ENCODE measurements at regions not wholly inside any gene's neighbourhood (a gene's known extent, or its start where the extent isn't known, plus 50 kb on each side); places are given as distances from the start of the nearest gene placed in this dataset.
"Not testable (repeated sequence)": the region's sequence is repeated elsewhere in the genome, so short reads cannot be mapped to it uniquely, and the experiment has no call there.

GRCh38 chr3:27553886-27554540 lies 69.8 kb upstream of the SLC4A7 start:
- DNase-seq: no peak

DNA sequence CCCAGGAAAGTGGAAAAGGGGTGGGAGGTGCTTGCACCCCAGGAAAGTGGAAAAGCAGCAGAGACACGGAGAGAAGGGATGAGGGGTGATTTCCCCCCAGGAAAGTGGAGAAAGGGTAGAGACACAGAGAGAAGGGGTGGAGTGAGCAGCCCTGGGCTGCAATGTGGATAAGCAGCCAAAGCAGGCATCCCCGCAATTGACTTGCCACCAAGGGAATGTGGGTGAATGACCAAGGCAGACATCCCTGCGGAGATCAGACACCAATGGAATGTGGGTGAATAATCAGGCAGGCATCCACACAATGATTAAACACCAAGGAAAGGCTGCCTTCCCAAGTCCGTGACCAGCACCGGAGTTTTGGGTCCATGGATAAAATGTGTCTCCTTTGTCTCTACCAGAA lies 68.5 kb upstream of the SLC4A7 start:
- not testable (repeated sequence) for DNase-seq

GRCh38 chr3:27551413-27551812 lies 67.2 kb upstream of the SLC4A7 start:
- DNase-seq: not testable (repeated sequence)

DNA sequence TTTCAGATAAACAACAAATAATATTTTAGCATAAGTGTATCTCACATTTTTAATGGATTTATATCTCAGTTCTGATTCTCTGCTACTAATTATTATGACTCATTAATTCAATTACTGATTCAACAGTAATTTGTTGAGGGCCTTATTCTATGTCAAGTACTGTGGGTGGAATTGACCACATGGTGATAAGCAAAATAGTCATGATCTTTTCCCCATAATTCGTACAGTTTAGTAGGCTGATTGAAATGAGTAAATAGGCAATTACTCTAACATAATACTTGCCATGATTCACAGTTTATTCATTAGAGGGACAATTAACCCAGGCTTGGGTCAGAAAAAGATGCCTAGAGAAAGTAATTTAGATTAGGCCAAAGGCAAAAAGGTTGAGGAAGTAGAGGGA lies 60.9 kb upstream of the SLC4A7 start:
- no peak for DNase-seq

DNA sequence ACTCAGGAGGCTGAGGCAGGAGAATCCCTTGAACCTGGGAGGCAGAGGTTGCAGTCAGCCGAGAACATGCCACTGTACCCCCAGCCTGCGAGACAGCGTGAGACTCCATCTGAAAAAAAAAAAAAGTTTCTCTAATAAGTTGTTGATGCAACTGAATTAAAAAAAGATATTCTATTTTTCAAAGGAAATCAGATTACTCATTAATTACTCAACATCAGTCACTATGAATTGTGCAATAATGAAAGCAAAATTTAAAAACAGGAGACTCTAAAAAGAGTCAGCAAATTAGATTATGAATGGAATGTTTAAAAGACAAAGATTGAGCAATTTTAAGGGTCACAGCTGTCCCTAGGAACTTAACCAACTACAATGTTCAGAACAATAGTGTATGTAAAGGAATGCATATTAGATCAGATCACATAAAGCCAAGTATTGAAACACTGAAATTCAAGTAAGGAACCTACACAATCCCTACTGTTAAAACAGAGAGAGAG lies 60.2 kb upstream of the SLC4A7 start:
- DNase-seq: no peak

DNA sequence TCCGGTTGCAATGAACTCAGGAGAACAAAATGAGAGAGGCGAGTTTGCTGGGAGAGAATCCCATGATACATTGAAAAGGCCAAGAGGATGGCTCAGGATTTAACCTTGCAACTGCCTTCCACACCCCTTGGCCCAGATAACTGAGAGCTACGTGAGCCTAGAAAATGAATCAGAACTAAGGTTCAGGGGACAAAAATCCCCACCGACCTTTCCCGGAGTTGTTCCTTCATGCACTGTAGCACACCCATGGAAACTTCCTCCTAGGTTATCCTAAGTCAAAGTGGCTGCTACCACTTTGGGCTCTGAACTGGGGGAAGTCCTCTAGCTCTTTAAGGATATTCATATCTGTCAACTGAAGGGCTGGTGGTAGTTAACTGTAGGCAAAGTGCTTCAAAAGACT lies 58.3 kb upstream of the SLC4A7 start:
- no peak for DNase-seq

DNA sequence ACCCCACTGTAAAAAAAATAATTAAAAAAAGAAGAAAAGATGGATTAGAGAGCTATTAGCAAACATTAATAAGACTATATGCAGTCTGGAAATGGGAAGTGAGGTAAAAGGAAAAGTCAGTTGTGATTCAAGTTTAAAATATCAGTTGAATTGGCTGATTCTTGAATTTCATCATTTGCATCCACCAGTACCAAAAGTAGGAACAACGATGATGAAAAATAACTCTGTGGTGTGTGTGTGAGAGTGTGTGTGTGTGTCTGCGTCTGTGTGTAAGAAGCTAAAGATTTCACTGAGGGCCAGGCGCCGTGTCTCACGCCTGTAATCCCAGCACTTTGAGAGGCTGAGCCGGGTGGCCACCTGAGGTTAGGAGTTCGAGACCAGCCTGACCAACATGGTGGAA lies 56.0 kb upstream of the SLC4A7 start:
- DNase-seq: no peak

DNA sequence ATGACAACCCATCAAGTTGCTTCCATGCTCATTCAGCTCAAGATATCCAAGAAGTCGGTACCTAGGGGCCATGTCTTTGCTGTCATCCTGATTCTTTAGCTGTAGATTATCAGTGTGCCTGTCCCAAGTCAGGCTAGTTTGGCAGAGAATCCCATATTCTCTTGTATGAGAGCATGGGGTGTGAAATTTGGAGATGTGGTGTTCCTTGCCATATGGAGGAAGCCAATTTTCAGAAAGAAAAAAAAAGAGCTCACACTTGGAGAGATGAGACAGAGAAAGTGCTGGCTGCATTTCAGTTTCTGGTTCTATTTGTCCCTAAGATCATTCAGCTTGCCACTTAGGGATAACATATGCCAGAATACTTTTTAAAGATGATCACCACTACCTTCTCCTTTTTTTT lies 52.3 kb upstream of the SLC4A7 start:
- no peak for DNase-seq

GRCh38 chr3:27535809-27536392 lies 51.7 kb upstream of the SLC4A7 start:
- no peak for DNase-seq

- DNase-seq: no peak
Observed at GRCh38 chr3:27533718-27534573, 49.8 kb upstream of the SLC4A7 start.

Measured in GDM1 (cell line).